T-helper 1 cell treated with Interleukin-12 subunit alpha and Interleukin-12 subunit beta and Interleukin-4 antibody, amounts not matched to agents 30 ng/mL and 1 ng/mL, for 36 hours (primary cell): ENCODE measurements at regions not wholly inside any gene's neighbourhood (a gene's known extent, or its start where the extent isn't known, plus 50 kb on each side); places are given as distances from the start of the nearest gene placed in this dataset.

Experiments used
- intact Hi-C: fragments of 100-400 bp; cut with micrococcal nuclease; formaldehyde crosslinking; loops from one replicate; pipeline ENCODE4 v1.15.1; 2024

DNA sequence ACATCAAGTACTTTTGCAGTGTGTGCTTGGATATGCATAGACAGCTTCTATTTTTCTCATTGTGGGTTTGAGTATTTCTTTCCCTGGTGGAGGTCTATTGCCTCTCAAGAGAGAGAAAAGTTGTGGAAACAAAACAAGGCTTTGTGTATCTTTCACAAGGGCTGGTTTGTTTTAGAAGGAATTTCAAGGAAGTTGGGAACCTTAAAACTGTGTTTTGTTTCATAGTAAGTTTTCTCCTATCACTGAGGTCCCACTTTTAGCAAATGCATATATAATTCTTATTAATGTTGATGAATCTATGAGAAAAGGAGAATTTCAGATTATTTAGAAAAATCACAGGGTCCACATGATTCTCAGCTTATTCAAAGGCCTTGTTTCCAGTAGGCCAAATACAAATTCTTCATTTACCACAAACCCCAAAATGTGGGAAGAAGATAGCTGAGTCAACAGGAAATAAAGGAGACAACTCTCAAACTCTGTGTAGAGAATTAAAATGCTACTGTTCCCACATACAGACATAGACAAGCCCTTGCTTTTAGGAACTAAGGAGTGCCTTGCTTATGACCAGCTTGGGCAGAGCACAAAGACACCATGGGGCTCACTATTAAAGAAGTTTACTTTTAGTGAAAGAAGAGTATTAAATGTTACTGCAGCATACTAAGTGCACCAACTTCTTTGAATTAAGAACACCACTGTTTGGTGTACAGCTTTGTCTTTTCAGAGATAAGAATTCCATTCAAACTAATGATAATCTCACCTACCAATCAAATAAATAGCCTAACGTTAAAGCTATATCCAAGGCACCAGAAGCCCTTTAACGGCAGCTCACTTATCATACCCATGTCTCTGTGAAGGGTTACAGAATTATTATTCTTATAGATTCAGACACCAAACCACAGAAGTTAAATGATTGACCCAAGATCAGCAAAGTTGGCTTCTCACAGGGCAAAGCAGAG, 177.4 kb upstream of the LEF1 start:
- intact Hi-C loops, result loop anchor here (10.0 kb wide), 1 partner anchor 411 kb away; the partner anchor contains the start of gene CYP2U1

DNA sequence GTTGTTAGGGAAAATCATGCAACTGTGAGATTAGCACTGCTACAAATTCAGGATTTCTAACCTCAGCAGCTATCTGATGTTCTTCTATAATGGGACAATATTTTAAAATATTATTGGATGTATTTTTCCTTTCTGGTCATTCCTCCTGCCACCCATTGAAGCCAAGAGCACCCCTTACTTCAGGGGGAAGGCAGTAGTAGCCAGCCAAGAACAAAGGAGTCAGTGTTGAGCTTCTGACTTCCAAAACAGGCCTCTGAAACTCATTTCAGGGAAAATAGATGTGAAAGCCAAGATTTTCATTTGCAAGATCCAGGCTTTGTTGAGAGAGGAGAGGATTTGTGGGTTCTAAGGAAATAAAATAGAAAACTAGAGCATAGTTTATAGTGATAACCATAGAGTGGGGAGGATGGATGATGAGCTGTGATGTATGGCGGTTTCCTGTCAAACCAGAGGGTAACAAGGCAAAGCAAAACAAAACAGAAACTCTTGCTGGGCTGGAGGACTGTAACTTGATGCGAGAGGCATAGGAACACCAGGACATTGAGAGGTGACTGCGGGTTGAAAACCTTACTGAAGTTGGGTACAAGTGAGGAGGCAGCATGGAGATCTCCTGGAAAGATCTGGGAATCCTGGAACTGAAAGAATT, 173.7 kb upstream of the LEF1 start:
- intact Hi-C loops, result loop anchor here (1.0 to 10.0 kb wide), 4 partner anchors 13 to 408 kb away; partner anchors contain the start of gene CYP2U1

DNA sequence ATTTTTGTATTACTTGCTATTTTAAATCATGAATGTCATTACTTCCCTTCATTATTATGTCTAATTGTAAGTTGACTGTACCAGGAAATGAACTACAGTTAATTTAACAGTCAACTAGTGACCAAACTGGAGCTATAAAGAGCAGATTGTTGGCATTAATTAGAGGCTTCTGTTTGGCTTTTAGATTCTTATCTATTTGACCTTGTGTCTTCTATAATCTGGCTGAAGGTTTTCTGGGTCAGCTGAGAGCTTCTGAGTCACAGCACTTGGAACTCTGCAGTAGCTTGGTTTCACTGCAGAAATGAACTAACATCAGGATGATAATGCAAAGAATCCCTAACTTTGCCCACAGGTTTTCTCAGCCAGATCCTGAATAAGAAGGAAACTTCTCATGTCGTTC, 169.2 kb upstream of the LEF1 start:
- intact Hi-C loops, result no loop called here

DNA sequence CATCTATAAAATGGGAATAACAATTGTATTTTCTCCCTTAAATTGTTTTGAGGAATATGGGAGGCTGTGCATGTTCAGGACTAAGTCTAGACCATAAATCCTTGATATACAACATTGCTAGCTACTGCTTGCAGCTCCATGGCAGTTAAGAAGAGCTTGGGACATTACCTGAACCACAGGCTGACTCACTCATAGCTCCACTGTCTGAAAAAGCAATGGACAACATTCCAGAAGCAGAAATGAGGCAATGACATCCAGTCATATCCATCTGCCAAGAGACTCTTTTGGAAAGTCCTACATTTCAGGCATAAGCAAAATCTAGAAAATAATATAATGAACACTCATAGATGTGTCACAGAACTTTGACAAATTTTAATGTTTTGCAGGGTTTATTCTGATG, 167.3 kb upstream of the LEF1 start:
- intact Hi-C loops, result no loop called here

DNA sequence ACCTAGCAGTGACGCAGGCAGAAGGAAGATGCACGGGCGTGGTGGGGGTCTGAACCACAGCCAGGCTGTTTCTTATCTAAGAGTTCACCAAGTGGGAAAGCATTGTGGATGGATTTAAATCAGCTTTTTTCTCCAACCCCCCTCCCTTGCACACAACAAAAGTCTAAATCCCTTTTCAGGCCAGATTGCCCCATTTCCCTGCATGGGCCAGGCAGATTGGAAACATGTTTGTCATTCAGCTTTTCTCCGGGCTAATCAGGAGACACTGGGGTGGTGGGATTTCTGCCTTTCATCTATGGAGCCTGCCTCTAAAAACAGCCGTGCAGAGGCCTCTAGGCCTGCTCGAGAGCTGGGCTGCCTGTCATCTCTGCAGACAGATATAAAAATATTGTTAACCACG, 166.3 kb upstream of the LEF1 start:
- intact Hi-C loops, result no loop called here

DNA sequence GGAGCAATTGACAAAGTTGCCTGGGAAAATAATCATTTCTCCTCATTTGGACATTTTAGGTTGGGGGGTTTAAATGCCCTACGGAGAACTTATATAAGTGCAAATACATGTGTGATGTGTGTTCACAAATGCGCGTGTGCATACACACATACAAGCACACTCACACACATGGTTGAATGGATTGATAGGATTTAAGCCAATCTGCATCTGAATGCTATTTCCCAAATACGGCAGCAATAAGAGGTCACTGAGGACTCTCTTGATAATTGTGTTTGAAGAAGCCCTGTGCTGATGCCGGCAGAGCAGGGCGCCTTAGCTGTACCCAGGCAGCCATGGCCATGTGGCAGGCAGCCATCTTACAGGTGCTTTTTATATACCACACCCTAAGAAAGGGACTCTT, 165.3 kb upstream of the LEF1 start:
- intact Hi-C loops, result no loop called here

DNA sequence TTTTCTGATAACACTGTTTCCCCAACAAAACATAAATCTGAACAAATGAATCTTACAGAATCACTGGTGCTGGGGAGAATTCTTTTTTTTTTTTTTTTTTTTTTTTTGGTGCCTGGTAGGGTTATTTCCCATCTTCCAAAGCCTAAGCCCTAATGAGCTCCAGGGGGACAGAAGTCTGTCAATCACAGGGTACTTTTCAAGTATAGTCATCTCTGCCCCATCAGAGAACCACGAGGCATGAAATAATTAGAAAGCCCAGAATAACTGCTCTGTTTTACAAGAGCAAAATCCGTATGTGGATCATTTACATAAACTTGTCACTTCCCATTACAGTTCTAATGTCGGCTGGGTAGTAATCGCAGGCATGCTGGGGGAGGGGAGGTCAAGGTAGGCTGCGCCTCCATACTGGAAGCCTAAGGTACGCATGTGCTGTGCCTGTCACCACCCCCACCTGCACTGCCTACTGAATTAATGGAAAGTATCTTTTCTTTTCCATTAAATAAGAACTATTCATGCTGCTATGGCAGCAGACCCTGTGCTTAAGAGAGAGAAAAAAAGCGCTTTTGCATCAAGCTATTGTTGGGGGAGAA, 164.7 kb upstream of the LEF1 start:
- intact Hi-C loops, result no loop called here

DNA sequence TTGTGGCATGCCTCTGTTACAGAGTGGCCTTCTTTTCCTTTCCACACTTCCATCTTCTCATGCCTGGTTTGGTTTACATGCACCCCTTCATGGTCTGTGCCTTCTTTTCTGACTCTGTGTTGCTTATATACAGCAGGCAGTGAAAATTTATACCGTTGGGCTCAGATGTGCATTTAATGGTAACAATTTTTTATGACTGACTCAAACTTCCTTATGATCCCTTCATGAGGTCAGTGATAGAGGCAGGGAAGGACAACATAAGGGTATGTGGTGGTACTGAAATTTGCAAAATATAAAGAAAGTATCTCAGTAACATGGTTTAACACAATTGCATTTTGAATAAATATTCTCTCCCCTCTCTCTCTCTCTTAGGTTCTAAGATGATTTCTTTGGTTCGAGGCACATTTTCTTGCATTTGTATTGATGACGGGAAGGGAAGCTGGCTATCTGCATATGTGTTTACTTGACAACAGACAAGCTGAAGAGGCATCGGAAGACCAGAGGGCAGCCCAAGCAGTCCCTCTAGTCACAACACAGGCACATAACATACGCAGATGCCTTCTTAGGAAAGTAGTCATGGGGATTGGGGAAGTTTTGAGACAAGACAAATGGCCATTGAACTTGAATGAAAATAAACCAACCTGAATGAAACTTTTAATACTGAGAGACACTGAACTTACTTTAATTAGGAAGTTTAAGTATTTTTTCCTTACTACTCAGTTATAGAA, 163.3 kb upstream of the LEF1 start:
- intact Hi-C loops, result no loop called here

DNA sequence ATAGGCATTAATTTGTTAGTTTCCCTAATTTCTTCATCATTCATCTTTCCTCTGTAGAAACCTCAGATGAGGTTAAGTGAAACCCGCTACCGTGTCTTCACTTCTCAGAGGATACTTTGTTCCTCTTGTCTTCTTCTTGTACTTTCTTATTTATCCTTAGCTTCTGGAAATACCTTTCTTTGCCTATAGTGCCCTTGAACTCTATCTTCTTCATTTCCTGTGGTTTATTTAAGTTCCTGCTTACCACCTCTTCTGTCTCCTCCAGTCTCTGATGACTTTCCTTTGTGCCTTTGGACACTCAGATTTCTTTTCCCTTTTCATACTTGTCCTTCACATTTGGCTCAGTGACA, 159.6 kb upstream of the LEF1 start:
- intact Hi-C loops, result loop anchor here (2.0 kb wide), 1 partner anchor 50 kb away; no protein-coding TSS in a partner anchor

DNA sequence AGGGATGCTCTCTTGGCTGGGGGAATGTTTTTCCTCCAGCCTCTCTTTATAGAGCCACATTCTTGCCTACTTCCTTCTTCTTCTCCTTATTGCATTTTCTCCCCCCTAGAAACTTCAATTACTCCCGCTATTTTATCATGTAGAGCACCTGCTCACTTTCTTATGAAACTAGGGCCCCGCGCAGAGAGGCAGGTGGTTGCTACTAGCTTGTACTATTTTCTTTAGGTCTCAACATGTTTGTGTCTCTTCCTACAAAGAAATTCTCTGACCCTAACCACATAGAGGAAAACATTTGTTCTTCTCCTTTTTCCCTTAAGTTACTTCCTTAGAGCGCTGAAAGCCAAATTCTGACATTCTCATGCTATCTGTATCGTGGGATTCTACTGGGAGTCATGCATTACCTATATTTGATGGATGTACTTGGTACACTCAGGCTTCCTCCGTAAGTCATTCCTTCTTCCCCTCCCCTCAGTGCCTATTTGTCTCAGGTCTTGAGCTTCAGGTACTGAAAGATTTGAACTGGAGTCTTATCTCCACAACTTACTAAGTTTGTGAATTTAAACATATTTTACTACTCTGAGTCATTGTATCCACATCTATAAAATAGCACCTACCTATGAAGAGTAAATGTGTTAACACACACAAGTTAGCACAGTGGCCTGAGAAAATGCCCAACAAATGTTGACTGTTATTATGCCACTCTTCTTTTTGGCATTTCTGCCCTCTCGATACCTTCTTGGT, 159.1 kb upstream of the LEF1 start:
- intact Hi-C loops, result loop anchor here (2.0 kb wide), 1 partner anchor 49 kb away; no protein-coding TSS in a partner anchor

DNA sequence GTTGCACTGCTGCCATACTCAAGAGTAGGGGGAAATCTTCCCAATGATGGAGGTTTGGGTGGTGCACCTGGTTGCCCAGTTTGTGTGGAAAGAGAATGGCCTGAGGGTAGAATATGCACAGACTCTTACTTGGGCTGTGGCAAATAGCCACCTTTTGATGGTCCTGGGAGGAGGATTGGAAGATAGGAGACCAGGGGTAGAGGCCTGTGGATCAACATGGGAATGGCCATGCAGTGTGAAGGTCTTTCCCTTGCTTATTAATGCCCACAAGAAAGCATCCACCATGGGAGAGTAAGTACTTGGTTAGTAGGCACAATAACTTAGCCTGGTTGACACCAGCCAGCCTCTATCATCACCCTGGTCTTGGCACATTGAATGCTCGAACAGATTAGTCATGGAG, 156.8 kb upstream of the LEF1 start:
- intact Hi-C loops, result no loop called here

DNA sequence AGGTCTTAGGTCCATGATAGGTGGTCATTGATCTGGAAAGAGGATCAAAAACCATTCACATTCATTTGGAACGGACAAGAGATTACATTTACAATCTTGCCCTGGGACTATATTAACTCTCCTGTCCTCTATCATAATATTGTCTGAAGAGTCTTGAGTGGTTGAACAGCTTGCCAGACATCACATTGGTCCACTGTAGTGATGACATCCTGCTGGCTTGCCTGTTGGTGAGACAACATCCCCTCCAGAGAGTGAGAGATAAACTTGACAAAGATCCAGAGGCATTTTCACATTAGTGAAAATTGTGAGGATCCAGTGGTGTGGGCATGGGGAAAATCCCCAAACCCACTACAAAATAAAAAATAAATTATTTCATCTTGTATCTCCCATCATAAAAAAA, 155.7 kb upstream of the LEF1 start:
- intact Hi-C loops, result no loop called here

DNA sequence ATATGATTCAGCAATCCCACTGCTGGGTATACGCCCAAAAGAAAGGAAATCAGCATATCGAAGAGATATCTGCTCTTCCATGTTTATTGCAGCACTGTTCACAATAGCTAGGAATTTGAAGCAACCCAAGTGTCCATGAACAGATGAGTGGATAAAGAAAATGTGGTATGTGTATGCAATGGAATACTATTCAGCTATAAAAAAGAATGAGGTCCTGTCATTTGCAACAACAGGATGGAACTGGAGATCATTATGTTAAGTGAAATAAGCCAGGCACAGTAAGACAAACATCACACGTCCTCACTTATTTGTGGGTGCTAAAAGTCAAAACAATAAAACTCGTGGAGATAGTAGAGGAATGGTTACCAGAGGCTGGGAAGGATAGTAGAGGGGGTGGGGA, 153.8 kb upstream of the LEF1 start:
- intact Hi-C loops, result no loop called here

DNA sequence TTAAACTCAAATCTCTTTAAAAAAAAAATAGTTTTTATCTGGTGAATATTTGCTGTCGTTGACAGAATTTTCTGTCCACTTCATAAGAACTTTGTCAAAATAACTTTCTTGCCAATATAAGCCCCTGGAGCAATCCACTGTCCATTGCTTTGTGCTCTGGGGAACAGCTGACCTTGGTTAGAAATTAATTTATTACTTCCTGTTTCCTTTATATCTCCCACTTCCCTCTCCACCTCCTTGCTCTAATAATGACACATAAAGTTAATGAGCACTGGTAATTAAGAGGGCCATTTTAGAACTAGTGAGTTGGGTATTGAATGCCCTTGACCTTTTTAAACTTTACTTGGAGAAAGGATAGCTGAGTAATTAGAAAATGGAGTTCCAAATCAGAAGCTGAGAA, 151.3 kb upstream of the LEF1 start:
- intact Hi-C loops, result no loop called here

DNA sequence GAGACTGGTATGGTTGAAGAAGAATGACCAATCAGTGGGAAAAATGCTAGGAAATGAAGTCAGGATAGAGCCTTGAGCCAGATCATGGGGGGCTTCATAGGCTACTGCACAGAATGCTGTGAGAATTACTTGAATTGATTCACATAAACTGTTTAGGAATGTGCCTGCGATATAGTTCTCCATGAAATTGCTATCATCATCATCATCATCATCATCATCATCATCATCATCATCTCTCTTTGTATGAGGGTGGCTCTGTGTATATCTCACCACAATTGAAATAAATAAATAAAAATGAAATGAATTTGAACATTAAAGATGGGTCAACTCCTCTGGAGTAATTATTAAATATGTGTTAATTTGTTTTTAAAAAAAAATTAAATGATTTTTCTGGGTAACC, 148.6 kb upstream of the LEF1 start:
- intact Hi-C loops, result no loop called here

DNA sequence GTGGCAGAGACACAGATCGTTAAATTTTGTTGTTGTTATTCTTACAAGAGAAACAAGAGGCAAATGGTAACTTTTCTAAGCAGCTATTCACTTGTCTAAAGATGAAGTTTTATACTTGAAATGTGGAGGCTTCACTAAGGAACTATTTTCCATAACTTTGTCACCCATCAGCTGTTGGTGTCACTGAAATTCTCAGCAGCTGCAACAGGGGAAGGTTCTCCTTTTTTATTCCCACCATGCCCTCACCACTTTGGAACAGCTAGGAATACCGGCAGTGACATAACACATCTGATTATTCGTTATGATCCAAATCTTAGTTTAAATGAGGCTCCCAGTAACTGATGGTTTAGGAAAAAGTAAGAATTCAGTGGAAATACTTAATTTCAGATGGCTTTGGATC, 147.0 kb upstream of the LEF1 start:
- intact Hi-C loops, result no loop called here

DNA sequence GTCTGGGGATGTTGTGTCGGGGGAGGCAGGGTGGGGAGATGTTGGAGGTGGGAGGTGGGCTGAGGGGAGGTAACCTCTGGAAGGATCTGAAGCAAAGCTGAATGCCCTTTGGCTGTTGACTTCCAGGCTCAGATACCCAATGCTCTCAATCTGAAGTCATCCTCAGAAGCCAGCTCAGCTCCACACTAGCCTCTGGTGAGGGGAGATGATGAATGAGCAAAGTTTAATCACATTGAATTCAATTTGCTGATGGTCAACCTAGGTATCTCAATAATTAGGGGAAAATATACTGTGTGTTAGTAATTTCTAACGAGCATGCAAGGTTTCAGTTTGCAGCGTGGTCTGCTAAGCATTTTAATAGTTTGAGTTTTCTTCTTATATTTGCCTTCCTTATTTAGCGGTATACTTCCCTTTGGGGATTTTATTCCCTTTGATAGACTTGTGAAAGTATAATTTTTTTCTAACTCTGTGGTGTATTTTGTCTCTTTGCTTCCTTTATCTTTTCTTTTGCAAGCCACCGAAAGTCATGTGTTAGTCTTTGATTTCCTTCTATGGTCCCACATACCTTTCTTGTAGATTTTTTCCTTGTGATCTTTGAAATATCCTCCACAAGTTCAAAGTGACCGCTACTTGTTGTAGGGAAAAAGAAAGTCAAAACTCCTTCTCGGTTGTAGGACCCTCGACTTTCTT, 146.3 kb upstream of the LEF1 start:
- intact Hi-C loops, result no loop called here

DNA sequence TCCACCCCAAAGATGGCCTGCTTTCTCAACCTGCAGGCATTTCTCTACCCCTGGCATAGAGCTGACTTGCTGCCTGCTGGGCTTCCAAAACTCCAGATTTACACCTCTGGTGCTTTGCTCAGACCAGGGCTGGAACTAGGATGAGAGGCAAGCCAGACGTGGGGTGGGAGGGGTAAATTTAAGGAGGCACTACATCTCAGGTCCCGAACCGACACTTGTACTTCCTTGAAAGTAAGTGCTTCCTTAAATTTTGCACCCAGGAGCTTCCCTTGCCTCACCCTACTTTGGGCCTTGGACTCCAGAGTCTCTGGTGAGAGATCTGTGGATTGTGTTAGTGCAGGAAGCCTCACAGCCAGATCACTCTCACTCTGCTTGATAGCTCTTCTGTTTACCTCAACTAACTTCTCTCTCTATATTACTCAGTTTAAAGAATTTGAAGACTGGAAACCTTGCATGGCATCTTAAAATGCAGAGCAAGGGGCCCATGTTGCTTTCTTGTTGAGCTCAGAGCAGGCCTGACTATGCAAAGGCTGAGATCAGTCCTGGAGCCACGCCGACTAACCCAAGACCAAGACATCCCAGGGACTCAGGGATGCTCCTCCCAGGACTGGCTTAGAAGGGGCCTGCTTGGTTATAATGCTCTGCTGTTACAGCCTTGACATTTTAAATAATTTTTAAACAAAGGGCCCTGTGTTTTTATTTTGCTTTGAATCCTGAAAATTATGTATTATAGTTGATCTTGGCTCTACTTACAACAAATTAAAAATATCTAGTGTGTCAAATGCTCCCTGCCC, 145.0 kb upstream of the LEF1 start:
- intact Hi-C loops, result no loop called here

DNA sequence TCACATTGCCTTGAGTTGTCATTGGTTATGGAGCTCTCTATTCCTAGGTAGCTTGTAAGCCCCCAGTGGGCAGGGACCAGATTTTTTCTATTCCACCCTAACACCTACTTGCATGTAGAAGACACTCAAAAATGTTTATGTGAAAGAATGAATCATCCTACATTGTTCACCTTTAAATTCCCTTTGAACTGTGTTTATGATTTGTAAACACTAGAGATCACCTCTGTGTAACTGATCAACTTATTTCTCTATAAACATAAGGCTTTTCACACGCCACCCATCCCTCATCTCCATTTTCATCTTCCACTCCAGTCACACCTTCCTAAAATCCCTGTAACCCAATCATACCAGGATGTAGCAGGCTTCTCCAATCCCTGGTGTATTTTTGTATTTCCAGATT, 142.6 kb upstream of the LEF1 start:
- intact Hi-C loops, result no loop called here
